K562 (cell line): ENCODE measurements at regions not wholly inside any gene's neighbourhood (a gene's known extent, or its start where the extent isn't known, plus 50 kb on each side); places are given as distances from the start of the nearest gene placed in this dataset.

Experiments used
- ATAC-seq: fragments of 200-7000 bp; cut with Tn5 transposase; 3 replicates; pipeline ENCODE4 v1.9.1; 2020; ENCODE audit warnings: moderate library complexity
- BruUV-seq: library from RNA; stranded (reverse); fragments of 400-500 nt; replicated peaks from 2 replicates; lab custom pipeline; 2021; lab: Mats Ljungman, UMichigan
- CTCF ChIA-PET: fragments of 300-600 bp; formaldehyde crosslinking; extraction: SDS; loops from one replicate; lab custom pipeline; 2021; ENCODE audit warnings: low intra/inter-chr PET ratio; lab: Yijun Ruan, JAX
- POLR2A ChIA-PET: fragments of 300-600, 350-650 bp; sonication (Branson Sonifier 250); formaldehyde crosslinking; extraction: SDS; loops from one replicate; lab custom pipeline; 2021; ENCODE audit warnings: antibody characterized with exemption, inconsistent platforms; lab: Yijun Ruan, JAX
- DNase-seq, 4 experiments: peaks; one replicate each; pipeline versions ENCODE4 v3.0.0 to v3.0.0-alpha.2; 2011 to 2018; ENCODE audit warnings: low spot score in 3 of 4, mixed read lengths in 3 of 4; ENCODE audit errors: extremely low read depth in 1 of 4
- FAIRE-seq: peaks from 2 replicates; lab custom pipeline; 2011; peaks lifted over from hg19 to GRCh38; lab: Jason Lieb, UNC
- H2AFZ ChIP-seq: 2 replicates; pipeline ENCODE4 v1.6.0; 2011; ENCODE audit warnings: low read depth, low read length, control low read depth, inconsistent platforms
- H3K27ac ChIP-seq: fragments of 200-600 bp; 3 replicates; pipeline ENCODE4 v1.8.0; 2011; ENCODE audit warnings: low read depth, mild to moderate bottlenecking, control low read depth, inconsistent platforms, low read length, moderate library complexity, mixed read lengths; ENCODE audit errors: extremely low read depth
- H3K27me3 ChIP-seq, 2 experiments: fragments of 300-600 bp in 1 of 2; 2 replicates in 1 of 2; 3 replicates in 1 of 2; pipeline versions ENCODE4 v1.6.0 to v1.8.0; 2011; ENCODE audit warnings: inconsistent platforms in 2 of 2, low read length in 2 of 2, mild to moderate bottlenecking in 1 of 2, mixed read lengths in 1 of 2, moderate library complexity in 1 of 2; ENCODE audit not compliant: control insufficient read depth in 2 of 2, insufficient read depth in 2 of 2
- H3K36me3 ChIP-seq: fragments of 300-600 bp; 3 replicates; pipeline ENCODE4 v1.8.0; 2011; ENCODE audit warnings: mild to moderate bottlenecking, low read length, inconsistent platforms; ENCODE audit not compliant: control insufficient read depth, insufficient read depth
- H3K4me1 ChIP-seq, 2 experiments: fragments of 200-600 bp in 1 of 2; replicated peaks in 1 of 2; 2 replicates in 1 of 2; 3 replicates in 1 of 2; pipeline versions ENCODE4 v1.5.1 to v1.8.0; 2011; ENCODE audit warnings: inconsistent platforms in 2 of 2, low read length in 2 of 2, mild to moderate bottlenecking in 1 of 2, mixed read lengths in 1 of 2, moderate library complexity in 1 of 2; ENCODE audit not compliant: control insufficient read depth in 2 of 2, insufficient read depth in 2 of 2
- H3K4me2 ChIP-seq: 2 replicates; pipeline ENCODE4 v1.6.1; 2011; ENCODE audit warnings: low read length, control low read depth, inconsistent platforms, mixed read lengths; ENCODE audit not compliant: insufficient read depth
- H3K4me3 ChIP-seq: fragments of 200-600 bp; sonication (generic), shearing (Covaris generic); 2 replicates; pipeline ENCODE4 v1.5.1; 2016; ENCODE audit warnings: control low read depth, inconsistent platforms
- H3K79me2 ChIP-seq: fragments of 200-600 bp; 3 replicates; pipeline ENCODE4 v1.8.0; 2011; ENCODE audit warnings: low read length, inconsistent platforms; ENCODE audit not compliant: control insufficient read depth, insufficient read depth
- H3K9ac ChIP-seq, 2 experiments: 2 replicates each; pipeline versions ENCODE4 v1.6.0 to v1.6.1; 2011; ENCODE audit warnings: low read depth in 2 of 2, low read length in 2 of 2, control low read depth in 1 of 2, inconsistent platforms in 1 of 2, mild to moderate bottlenecking in 1 of 2, mixed read lengths in 1 of 2; ENCODE audit not compliant: insufficient read depth in 1 of 2
- H3K9me1 ChIP-seq: one replicate; pipeline ENCODE4 v1.6.0; 2011; ENCODE audit warnings: inconsistent platforms, mild to moderate bottlenecking, low read length, moderate library complexity; ENCODE audit not compliant: control insufficient read depth, insufficient read depth
- H3K9me3 ChIP-seq: replicated peaks from 2 replicates; pipeline ENCODE4 v1.5.1; 2011; ENCODE audit warnings: low read depth, low read length, inconsistent platforms; ENCODE audit not compliant: control insufficient read depth, insufficient read depth
- H4K20me1 ChIP-seq: replicated peaks from 2 replicates; pipeline ENCODE4 v1.6.1; 2011; ENCODE audit warnings: low read length, inconsistent platforms, mixed read lengths; ENCODE audit not compliant: control insufficient read depth, insufficient read depth
- ARNT ChIP-seq, 2 experiments: fragments of 450-650 bp; IDR thresholded peaks; 2 replicates each; pipeline ENCODE4 v1.6.1; 2016; ENCODE audit warnings: mild to moderate bottlenecking in 1 of 2
- BMI1 ChIP-seq: fragments of 150-350 bp; IDR thresholded peaks from 2 replicates; pipeline ENCODE4 v1.6.1; 2014; ENCODE audit warnings: low read length
- DIDO1 ChIP-seq: fragments of 450-650 bp; IDR thresholded peaks from 2 replicates; pipeline ENCODE4 v1.6.1; 2016; ENCODE audit warnings: low read depth, missing biosample characterization, missing genetic modification characterization
- HMBOX1 ChIP-seq: sonication (generic); IDR thresholded peaks from 2 replicates; pipeline ENCODE4 v1.6.1; 2016
- HNRNPL ChIP-seq: fragments of 200-400 bp; formaldehyde crosslinking; IDR thresholded peaks from 2 replicates; pipeline ENCODE4 v1.6.1; 2017; ENCODE audit warnings: low read depth, mild to moderate bottlenecking, low read length
- KDM4B ChIP-seq, 2 experiments: fragments of 450-650 bp in 1 of 2; sonication (generic) in 1 of 2; IDR thresholded peaks; 2 replicates each; pipeline ENCODE4 v1.6.1; 2016 to 2017; ENCODE audit warnings: borderline replicate concordance in 2 of 2, antibody characterized with exemption in 1 of 2, low read depth in 1 of 2, mild to moderate bottlenecking in 1 of 2
- KLF1 ChIP-seq: fragments of 450-650 bp; IDR thresholded peaks from 2 replicates; pipeline ENCODE4 v1.6.1; 2016; ENCODE audit warnings: missing genetic modification characterization, missing compliant biosample characterization
- RBM22 ChIP-seq: fragments of 200-400 bp; formaldehyde crosslinking; IDR thresholded peaks from 2 replicates; pipeline ENCODE4 v1.6.1; 2018; ENCODE audit warnings: low read length, low read depth; ENCODE audit not compliant: poor library complexity, severe bottlenecking
- RHOXF2B ChIP-seq: fragments of 250-450 bp; sonication (Bioruptor Pico); conservative IDR thresholded peaks from 2 replicates; pipeline ENCODE4 v1.5.1; 2021
- SNIP1 ChIP-seq: fragments of 450-650 bp; IDR thresholded peaks from 2 replicates; pipeline ENCODE4 v1.7.1; 2017; ENCODE audit warnings: low read depth, mild to moderate bottlenecking
- STAT6 ChIP-seq: sonication (generic); formaldehyde crosslinking; IDR thresholded peaks from 2 replicates; pipeline ENCODE4 v1.8.1; 2023; ENCODE audit warnings: mild to moderate bottlenecking, missing genetic modification reagents
- TCF7L2 ChIP-seq: fragments of 150-350 bp; IDR thresholded peaks from 2 replicates; pipeline ENCODE4 v1.6.1; 2016; ENCODE audit warnings: low read depth, mild to moderate bottlenecking, low read length, moderate library complexity
- ZFP30 ChIP-seq: fragments of 250-450 bp; sonication (Bioruptor Pico); IDR thresholded peaks from 2 replicates; pipeline ENCODE4 v1.8.0; 2022; ENCODE audit warnings: moderate library complexity, mild to moderate bottlenecking, inconsistent platforms, borderline replicate concordance
- ZNF551 ChIP-seq: fragments of 250-450 bp; sonication (Bioruptor Pico); IDR thresholded peaks from 2 replicates; pipeline ENCODE4 v1.5.0; 2021; ENCODE audit warnings: mild to moderate bottlenecking, moderate library complexity
- ZNF584 ChIP-seq: fragments of 200-800 bp; sonication (Bioruptor generic); IDR thresholded peaks from 2 replicates; pipeline ENCODE4 v1.6.1; 2016; ENCODE audit warnings: low read depth, mild to moderate bottlenecking, missing genetic modification characterization, missing compliant biosample characterization
- WGBS: fragments of 100-300 bp; shearing (Covaris generic); methylation state at CpG from one replicate; pipeline ENCODE4 v1.1.6; 2016; ENCODE audit warnings: low coverage, mixed read lengths; ENCODE audit not compliant: insufficient coverage; ENCODE audit errors: missing lambda C conversion rate; 5-methylcytosine and 5-hydroxymethylcytosine counted together
- in situ Hi-C: fragments of 300-500 bp; cut with MboI; formaldehyde crosslinking; loops from 4 replicates; pipeline ENCODE4 v1.15.0; 2018; ENCODE audit warnings: inconsistent platforms, mixed read lengths
- intact Hi-C: fragments of 100-400 bp; cut with micrococcal nuclease; formaldehyde crosslinking; loops from 2 replicates; pipeline ENCODE4 v1.14.2; 2022
- TF ChIP-seq, protein P1 (sequence below): sonication (generic); formaldehyde crosslinking; IDR thresholded peaks from 2 replicates; pipeline ENCODE4 v1.8.1; 2023; ENCODE audit warnings: mild to moderate bottlenecking, missing genetic modification reagents, moderate library complexity

GRCh38 chr10:36670621-36671402 lies 454.6 kb upstream of the ANKRD30A start:
- FAIRE-seq (no peak), DNase-seq (no peak), ATAC-seq (no peak)
- BruUV-seq = no TSS peak
- no peaks in the 10 kb centered on the region for H4K20me1 ChIP-seq
- no peak overlapping the region for H2AFZ ChIP-seq
- no peak overlapping the region for H3K4me2 ChIP-seq
- ChIA-PET CTCF (no interaction called here), POLR2A (no interaction called here)
- 2% methylated on average over 4 of the region's 4 CpGs for WGBS
- H3K4me1 ChIP-seq = no peaks in the 10 kb centered on the region
- no peaks in the 10 kb centered on the region for H3K36me3 ChIP-seq
- H3K4me3 ChIP-seq = no peak overlapping the region
- H3K9ac ChIP-seq = no peak overlapping the region
- H3K27ac ChIP-seq = no peak overlapping the region
- intact Hi-C loops (no loop called here), in situ Hi-C loops (no loop called here)
- H3K9me3 ChIP-seq = no peaks in the 10 kb centered on the region
- H3K27me3 ChIP-seq = no peaks in the 10 kb centered on the region
- no peaks in the 10 kb centered on the region for H3K79me2 ChIP-seq
- no peaks in the 10 kb centered on the region for H3K9me1 ChIP-seq
- TF ChIP-seq KLF1 (tag) (no peak), DIDO1 (tag) (no peak), RBM22 (no peak), RHOXF2B (no peak), KDM4B (IDR thresholded peaks at IDR 0.05; ENCODE audit: borderline replicate concordance in 2 of 2, low read depth in 1 of 2) (no peak), BMI1 (no peak), STAT6 (CRISPR knock-in tag) (no peak), ZFP30 (CRISPR knock-in tag) (no peak), ARNT (IDR thresholded peaks at IDR 0.05) (no peak), SNIP1 (no peak), HMBOX1 (no peak), TCF7L2 (no peak), HNRNPL (no peak), ZNF551 (CRISPR knock-in tag) (no peak), ZNF584 (CRISPR knock-in tag) (no peak)
- TF ChIP-seq, protein P1, sequence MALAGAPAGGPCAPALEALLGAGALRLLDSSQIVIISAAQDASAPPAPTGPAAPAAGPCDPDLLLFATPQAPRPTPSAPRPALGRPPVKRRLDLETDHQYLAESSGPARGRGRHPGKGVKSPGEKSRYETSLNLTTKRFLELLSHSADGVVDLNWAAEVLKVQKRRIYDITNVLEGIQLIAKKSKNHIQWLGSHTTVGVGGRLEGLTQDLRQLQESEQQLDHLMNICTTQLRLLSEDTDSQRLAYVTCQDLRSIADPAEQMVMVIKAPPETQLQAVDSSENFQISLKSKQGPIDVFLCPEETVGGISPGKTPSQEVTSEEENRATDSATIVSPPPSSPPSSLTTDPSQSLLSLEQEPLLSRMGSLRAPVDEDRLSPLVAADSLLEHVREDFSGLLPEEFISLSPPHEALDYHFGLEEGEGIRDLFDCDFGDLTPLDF (CRISPR knock-in tag) = no peak
